GM19328 (cell line): ENCODE measurements at regions not wholly inside any gene's neighbourhood (a gene's known extent, or its start where the extent isn't known, plus 50 kb on each side); places are given as distances from the start of the nearest gene placed in this dataset.
"Not testable (repeated sequence)": the region's sequence is repeated elsewhere in the genome, so short reads cannot be mapped to it uniquely, and the experiment has no call there.

ENCODE experiments used
- ATAC-seq: cut with Tn5 transposase; IDR thresholded peaks from one replicate; pipeline ENCODE4 v1.9.1; 2021; ENCODE audit warnings: mild to moderate bottlenecking, moderate library complexity; ENCODE audit not compliant: unreplicated experiment

GRCh38 chr6:106885679-106886078, 88.8 kb downstream of the CD24 start:
- no peak for ATAC-seq

- no peak for ATAC-seq
Observed at GRCh38 chr6:106884576-106884975, 90.0 kb downstream of the CD24 start.

DNA sequence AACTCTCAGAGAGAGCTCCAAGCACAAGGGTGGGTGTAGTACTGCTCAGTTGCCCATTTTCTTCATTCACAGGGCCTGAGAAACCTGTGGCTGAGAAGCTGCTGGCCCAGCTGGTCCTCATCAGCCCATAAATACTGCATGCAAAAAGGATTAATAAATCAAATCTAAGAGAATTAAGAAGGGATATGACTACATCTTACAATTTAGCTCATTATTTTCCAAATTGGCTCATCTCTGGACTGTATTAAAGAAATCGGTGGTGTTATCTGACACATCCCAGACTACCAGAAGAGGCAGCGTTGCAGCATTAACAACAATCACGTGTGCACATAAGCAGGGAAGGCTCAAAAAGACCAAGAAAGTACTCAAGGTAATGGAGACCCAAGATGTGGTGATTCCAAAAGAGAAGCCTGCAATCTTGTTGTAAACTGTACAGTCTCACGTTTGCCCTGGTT, 90.7 kb downstream of the CD24 start:
- ATAC-seq: no peak

DNA sequence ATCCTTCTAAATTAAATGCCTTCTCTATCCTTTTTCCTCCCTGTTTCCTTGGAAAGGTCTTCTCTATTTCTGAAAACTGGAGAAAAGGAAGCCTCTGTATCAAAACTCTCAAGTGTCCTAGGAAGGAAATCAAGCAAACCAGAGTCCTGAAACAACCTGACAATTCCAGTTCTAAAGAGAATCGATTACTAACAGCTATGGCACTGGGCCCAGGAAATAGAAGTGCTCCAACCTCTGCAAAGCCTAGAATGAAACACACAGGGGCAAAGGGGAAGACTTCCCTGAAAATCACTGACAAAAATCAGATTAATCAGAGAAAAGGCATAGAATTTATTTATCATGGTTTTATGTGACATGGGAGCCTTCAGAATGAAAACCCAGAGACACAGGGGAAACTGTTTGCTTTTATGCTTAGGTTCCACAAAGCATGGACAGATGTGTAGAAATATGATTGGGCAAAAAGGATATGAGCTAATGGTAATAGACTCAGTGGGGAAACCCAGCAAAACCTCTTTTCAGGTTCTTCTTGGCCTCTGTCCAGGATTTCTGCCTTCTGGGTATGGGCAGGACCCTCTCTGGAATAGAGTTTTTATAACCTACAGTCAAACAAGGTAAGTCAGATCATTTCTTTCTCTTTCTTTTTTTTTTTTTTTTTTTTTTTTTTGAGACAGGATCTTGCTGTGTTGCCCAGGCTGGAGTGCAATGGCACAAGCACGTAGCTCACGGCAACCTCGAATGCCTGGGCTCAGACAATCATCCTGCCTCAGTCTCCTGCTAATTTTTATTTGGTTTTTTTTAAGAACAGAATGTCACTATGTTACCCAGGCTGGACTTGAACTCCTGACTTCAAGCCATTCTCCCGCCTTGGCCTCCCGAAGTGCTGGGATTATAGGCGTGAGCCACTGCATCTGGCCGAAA, 91.7 kb downstream of the CD24 start:
- no peak for ATAC-seq

- no peak for ATAC-seq
Observed at GRCh38 chr6:106882138-106882537, 92.4 kb downstream of the CD24 start.

DNA sequence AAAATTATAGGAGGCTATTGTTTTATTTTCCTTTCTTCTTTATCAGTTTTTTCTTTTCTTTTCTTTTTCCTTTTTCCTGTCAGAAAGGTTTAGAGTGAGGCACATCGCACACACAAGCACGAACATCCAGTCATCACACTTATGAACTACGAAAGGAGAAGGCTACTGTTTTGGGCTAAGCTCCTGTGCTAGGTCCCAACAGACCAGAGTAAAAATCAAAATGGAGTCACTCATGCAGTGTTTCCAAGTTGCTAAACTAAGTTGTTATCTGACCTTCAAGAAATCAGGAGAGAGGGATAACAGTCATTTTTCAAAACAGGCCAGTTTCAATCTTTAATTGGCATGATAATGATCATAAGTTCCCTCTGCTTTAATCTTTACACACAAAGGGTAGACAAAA, 93.6 kb downstream of the CD24 start:
- ATAC-seq: no peak

GRCh38 chr6:106875782-106876321, 98.7 kb downstream of the CD24 start:
- ATAC-seq: no peak

- no peak for ATAC-seq
Observed at GRCh38 chr6:106874481-106874880, 100.0 kb downstream of the CD24 start.

- ATAC-seq: no peak
Observed at GRCh38 chr6:106872049-106872448, 102.5 kb downstream of the CD24 start.

DNA sequence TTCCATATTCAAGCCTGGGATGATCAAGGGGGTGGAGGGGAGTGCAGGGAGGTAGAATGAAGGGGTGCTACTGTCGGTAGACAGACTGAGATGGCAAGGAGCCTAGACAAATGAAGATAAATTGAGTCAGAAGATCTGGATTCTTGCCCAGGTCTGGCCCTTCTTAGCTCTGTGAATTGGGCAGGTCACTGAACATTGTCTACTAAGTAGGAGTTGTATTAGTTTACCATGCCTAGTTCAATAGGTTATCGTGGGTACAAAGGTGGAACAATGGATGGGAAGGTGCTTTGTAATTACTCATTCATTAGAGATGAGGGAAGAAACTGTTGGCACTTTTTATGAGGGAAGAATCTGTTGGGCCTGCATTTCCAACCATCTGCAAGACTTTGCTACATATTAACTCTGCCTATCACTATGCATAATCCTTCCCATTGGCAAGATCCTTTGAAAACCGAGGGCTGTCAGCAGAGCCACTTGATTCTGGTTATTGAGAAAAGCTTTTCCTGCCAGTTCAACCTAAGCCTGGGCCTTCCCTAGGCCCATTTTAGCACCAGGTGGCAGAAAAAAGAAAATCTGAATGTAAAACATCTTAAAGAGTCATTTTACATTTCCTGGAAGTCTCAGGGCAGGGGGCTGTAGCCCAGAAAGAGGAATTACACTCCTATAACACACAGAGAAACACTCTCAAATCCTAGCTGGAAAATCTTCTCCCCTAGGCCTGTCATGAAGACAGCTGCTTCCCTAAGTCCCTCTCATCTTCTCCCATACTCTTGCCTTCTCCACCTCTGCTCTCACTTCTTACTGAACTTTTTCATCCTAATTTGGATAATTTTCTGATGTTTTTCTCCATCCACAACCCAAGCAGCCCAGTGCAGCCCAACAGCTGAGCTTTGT, 103.5 kb downstream of the CD24 start:
- ATAC-seq: no peak

- no peak for ATAC-seq
Observed at GRCh38 chr6:106870069-106870468, 104.5 kb downstream of the CD24 start.

- no peak for ATAC-seq
Observed at GRCh38 chr6:106869203-106869602, 105.3 kb downstream of the CD24 start.

GRCh38 chr6:106866875-106867658, 107.5 kb downstream of the CD24 start:
- no peak for ATAC-seq

DNA sequence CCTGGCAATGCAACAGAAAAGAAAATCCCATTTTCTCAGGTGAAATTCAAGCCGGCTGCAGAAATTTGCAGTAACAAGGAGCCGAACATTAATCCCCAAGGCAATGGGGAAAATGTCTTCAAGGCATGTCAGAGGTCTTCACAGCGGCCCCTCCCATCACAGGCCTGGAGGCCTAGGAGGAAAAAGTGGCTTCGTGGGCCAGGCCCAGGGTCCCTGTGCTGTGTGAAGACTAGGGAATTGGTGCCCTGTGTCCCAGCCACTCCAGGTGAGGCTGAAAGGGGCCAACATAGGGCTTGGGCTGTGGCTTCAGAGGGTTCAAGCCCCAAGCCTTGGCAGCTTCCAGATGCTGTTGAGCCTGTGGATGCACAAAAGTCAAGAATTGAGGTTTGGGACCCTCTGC, 111.7 kb downstream of the CD24 start:
- ATAC-seq: no peak

DNA sequence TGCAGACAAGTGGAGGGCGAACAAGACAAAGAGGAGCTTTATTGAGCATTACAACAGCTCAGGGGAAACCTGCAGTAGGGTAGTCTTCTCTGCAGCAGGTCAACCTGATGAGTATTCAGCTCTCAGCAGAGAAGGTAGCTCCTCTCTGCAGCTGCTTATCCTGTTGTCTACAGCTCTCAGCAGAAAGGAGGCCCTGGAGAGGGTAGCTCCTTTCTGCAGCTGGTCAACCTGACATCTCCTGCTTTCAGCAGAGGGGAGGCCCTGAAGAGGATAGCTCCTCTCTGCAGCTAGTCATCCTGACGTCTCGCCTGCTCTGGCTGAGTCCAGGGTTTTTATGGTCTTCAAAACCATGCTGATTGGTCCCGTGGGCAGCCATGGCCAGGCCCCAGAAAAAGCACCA, 113.6 kb downstream of the CD24 start:
- no peak for ATAC-seq

- no peak for ATAC-seq
Observed at GRCh38 chr6:106858653-106859092, 115.9 kb downstream of the CD24 start.

DNA sequence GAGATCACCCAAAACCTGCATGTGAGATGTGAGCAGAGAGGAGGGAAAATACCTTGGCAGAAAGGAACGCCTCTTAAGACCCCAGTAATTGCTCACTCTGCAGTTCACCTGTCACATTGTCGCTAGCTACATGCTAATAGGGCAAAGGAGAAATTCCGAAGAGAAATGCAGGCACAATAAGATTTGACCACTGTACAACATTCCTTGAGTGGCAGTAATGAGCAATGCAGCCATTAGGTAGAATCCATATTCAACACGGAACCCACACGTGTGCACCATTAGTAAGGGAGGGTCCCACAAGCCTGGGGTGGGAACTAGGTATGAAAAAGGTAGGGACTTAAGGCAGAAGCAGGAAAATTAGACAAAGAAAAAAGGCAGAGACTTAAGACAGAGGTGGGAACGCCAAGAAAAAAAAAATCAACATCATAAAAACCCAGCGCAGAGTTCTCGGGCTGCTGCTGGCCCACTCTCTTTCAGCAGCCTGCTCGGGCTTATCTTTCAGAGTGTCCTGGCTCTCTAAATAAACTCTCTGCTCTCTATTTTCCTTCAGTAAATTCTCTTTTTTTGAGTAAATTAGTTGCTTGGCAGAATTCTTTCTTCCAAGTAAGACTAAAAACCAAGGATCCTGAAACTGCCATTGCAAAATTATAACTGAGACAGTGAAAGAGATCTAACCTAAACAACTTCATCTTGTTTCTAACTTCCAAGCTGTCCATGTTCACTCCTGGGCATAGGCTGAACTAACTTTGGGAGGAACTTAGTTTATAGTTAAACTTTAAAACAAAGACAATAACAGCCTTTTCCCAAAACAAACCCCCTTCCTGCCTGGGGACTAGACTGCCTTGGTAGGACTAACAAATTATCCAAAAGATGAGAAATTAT, 116.5 kb downstream of the CD24 start:
- no peak for ATAC-seq

- not testable (repeated sequence) for ATAC-seq
Observed at GRCh38 chr6:106857310-106857709, 117.2 kb downstream of the CD24 start.

DNA sequence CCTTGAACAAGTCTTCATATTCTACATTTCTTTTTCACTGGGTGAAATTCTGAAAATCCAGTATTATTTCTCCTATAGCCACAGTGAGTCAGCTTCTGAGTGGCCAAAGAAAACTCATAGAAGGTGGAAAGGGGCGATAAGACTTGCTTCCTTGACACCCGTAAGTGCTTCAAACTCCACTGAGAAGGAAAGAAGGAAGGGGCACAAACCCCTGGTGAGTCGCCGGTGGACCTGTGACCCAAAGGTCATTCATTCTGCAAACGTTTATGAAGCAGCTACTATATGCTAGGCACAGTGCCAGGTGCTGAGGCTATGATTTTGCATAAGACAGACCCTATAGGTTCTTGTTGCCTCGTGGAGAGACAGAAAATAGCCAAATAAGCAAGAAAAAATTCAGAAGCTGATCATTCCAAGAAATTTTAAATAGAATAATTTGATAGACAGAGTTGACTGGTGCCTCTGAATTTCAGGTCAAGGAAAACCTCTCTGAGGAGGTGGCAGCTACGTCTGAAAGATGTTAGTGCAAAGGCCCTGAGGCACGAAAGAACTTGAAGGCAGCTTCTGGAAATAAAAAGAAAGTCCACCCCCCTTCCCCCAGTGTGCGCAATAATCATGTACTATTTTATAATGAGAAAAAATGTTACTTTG, 118.2 kb downstream of the CD24 start:
- no peak for ATAC-seq
